ENCODE measurements at regions not wholly inside any gene's neighbourhood (a gene's known extent, or its start where the extent isn't known, plus 50 kb on each side); places are given as distances from the start of the nearest gene placed in this dataset.
"Not testable (repeated sequence)": the region's sequence is repeated elsewhere in the genome, so short reads cannot be mapped to it uniquely, and the experiment has no call there.

GRCh38 chr3:72086042-72086742, 301.2 kb upstream of the PROK2 start:
- no peak for DNase-seq

- DNase-seq = no peak
These were observed 300.1 kb upstream of the PROK2 start for GRCh38 chr3:72085036-72085435.

GRCh38 chr3:72082776-72083462, 298.0 kb upstream of the PROK2 start:
- no peak for DNase-seq

GRCh38 chr3:72082186-72082715, 297.3 kb upstream of the PROK2 start:
- no peak for DNase-seq

- no peak for DNase-seq
These were observed 296.7 kb upstream of the PROK2 start for GRCh38 chr3:72081471-72082185.

- no peak for DNase-seq
These were observed 295.9 kb upstream of the PROK2 start for GRCh38 chr3:72080800-72081199.

- DNase-seq = no peak
These were observed 295.1 kb upstream of the PROK2 start for GRCh38 chr3:72080095-72080494.

GRCh38 chr3:72079369-72079872, 294.5 kb upstream of the PROK2 start:
- no peak for DNase-seq

- DNase-seq = no peak
These were observed 293.9 kb upstream of the PROK2 start for GRCh38 chr3:72078676-72079368.

- no peak for DNase-seq
These were observed 292.7 kb upstream of the PROK2 start for GRCh38 chr3:72077473-72078259.

- DNase-seq = not testable (repeated sequence)
These were observed 290.9 kb upstream of the PROK2 start for GRCh38 chr3:72075848-72076247.

GRCh38 chr3:72071624-72072023, 286.7 kb upstream of the PROK2 start:
- DNase-seq = no peak

GRCh38 chr3:72070005-72070404, 285.1 kb upstream of the PROK2 start:
- no peak for DNase-seq

GRCh38 chr3:72069543-72069942, 284.6 kb upstream of the PROK2 start:
- no peak for DNase-seq

- DNase-seq = no peak
These were observed 283.7 kb upstream of the PROK2 start for GRCh38 chr3:72068621-72069020.

- DNase-seq = no peak
These were observed 282.8 kb upstream of the PROK2 start for GRCh38 chr3:72067721-72068120.

- DNase-seq = no peak
These were observed 281.1 kb upstream of the PROK2 start for GRCh38 chr3:72065872-72066641.

GRCh38 chr3:72065236-72065635, 280.3 kb upstream of the PROK2 start:
- no peak for DNase-seq

- DNase-seq = not testable (repeated sequence)
These were observed 279.8 kb upstream of the PROK2 start for GRCh38 chr3:72064727-72065126.

- DNase-seq = no peak
These were observed 277.1 kb upstream of the PROK2 start for GRCh38 chr3:72062017-72062416.

GRCh38 chr3:72060447-72061034, 275.6 kb upstream of the PROK2 start:
- no peak for DNase-seq
